Keratinocyte (primary cell): ENCODE measurements at regions not wholly inside any gene's neighbourhood (a gene's known extent, or its start where the extent isn't known, plus 50 kb on each side); places are given as distances from the start of the nearest gene placed in this dataset.

ENCODE experiments used
- CTCF ChIP-seq, 3 experiments: IDR thresholded peaks in 1 of 3; conservative IDR thresholded peaks in 1 of 3; optimal IDR thresholded peaks in 1 of 3; 2 replicates in 2 of 3; 3 replicates in 1 of 3; pipeline versions ENCODE3 to v1.5.1; 2011; ENCODE audit warnings: low read length in 3 of 3, mild to moderate bottlenecking in 3 of 3, moderate library complexity in 2 of 3, control low read depth in 1 of 3, inconsistent platforms in 1 of 3; ENCODE audit not compliant: insufficient read depth in 2 of 3; ENCODE audit errors: extremely low read depth in 1 of 3
- EZH2 ChIP-seq: IDR thresholded peaks from one replicate; pipeline ENCODE4 v1.6.1; 2012; ENCODE audit warnings: inconsistent platforms, mild to moderate bottlenecking, low read length, moderate library complexity

DNA sequence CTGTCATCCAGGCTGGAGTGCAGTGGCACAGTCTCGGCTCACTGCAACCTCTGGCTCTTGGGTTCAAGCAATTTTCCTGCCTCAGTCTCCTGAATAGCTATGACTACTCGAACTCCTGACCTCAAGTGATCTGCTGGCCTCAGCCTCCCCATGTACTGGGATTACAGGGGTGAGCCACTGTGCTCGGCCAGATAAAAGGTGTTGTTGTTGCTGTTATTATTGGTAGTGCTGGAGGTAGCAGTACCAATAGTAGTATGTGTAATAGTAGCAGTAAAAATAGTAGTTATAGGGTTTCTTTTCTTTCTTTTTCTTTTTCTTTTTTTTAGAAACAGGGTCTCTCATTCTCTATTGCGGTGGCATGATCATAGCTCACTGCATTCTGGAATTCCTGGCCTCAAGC, 592.1 kb downstream of the ARAP2 start:
- TF ChIP-seq CTCF (optimal IDR thresholded peaks at IDR 0.05 in 1 of 3, IDR thresholded peaks at IDR 0.05 in 1 of 3, conservative IDR thresholded peaks at IDR 0.05 in 1 of 3; ENCODE audit: extremely low read depth in 1 of 3, insufficient read depth in 2 of 3, low read length in 3 of 3) (no peak), EZH2 (no peak)
